Ovary (tissue), 3 donors: ENCODE measurements at regions not wholly inside any gene's neighbourhood (a gene's known extent, or its start where the extent isn't known, plus 50 kb on each side); places are given as distances from the start of the nearest gene placed in this dataset.
"Not testable (repeated sequence)": the region's sequence is repeated elsewhere in the genome, so short reads cannot be mapped to it uniquely, and the experiment has no call there.

ENCODE experiments used
- CTCF ChIP-seq, 3 donors: fragments of 450-650 bp in 2 of 3; fragments of 200-600 bp in 1 of 3; IDR thresholded peaks; one replicate each; pipeline versions ENCODE4 v1.5.1 to v1.8.0; 2016 to 2022; ENCODE audit warnings: antibody characterized with exemption in 3 of 3, mild to moderate bottlenecking in 1 of 3
- EP300 ChIP-seq: sonication (generic); formaldehyde crosslinking; IDR thresholded peaks from one replicate; pipeline ENCODE4 v1.6.1; 2017; ENCODE audit warnings: antibody characterized with exemption
- POLR2A ChIP-seq: fragments of 450-650 bp; IDR thresholded peaks from one replicate; pipeline ENCODE4 v1.6.1; 2017; ENCODE audit warnings: antibody characterized with exemption, mild to moderate bottlenecking, moderate library complexity
- donor health status: DM: no; HTN: no; CAD: no.

GRCh38 chr14:106738598-106739258 lies 1212.3 kb downstream of the TMEM121 start:
- TF ChIP-seq CTCF (IDR thresholded peaks at IDR 0.05); EP300; POLR2A: not testable (repeated sequence)
